Muscle of leg (tissue), 3 donors: ENCODE measurements at regions not wholly inside any gene's neighbourhood (a gene's known extent, or its start where the extent isn't known, plus 50 kb on each side); places are given as distances from the start of the nearest gene placed in this dataset.

Experiments
- DNase-seq: peaks from one replicate; pipeline ENCODE4 v3.0.0; 2013
- H3K27ac ChIP-seq: one replicate; pipeline ENCODE4 v1.5.1; 2013; ENCODE audit warnings: mild to moderate bottlenecking, low read length, control low read depth
- H3K27me3 ChIP-seq: one replicate; pipeline ENCODE4 v1.6.1; 2013; ENCODE audit warnings: low read length; ENCODE audit not compliant: control insufficient read depth, insufficient read depth
- H3K36me3 ChIP-seq: one replicate; pipeline ENCODE4 v1.6.1; 2013; ENCODE audit warnings: low read length; ENCODE audit not compliant: control insufficient read depth, insufficient read depth
- H3K4me1 ChIP-seq: one replicate; pipeline ENCODE4 v1.6.1; 2013; ENCODE audit warnings: low read length; ENCODE audit not compliant: control insufficient read depth, insufficient read depth
- H3K4me3 ChIP-seq: one replicate; pipeline ENCODE4 v1.5.1; 2013; ENCODE audit warnings: low read length, control low read depth
- H3K9me3 ChIP-seq: replicated peaks from 2 replicates; pipeline ENCODE4 v1.6.1; 2013; ENCODE audit warnings: low read depth, low read length; ENCODE audit not compliant: control insufficient read depth
- WGBS: methylation state at CpG from one replicate; pipeline ENCODE4 v1.1.5; 2013; ENCODE audit warnings: missing lambda C conversion rate; ENCODE audit not compliant: insufficient coverage; 5-methylcytosine and 5-hydroxymethylcytosine counted together

GRCh38 chr4:164381859-164382258 lies 372.1 kb upstream of the SMIM31 start:
- Histone ChIP-seq H3K27me3 (peaks cover 20% of the 10 kb centered on the region), H3K4me1 (peaks cover 15% of the 10 kb centered on the region), H3K36me3 (no peaks in the 10 kb centered on the region), H3K4me3 (no peak overlapping the region), H3K9me3 (no peaks in the 10 kb centered on the region), H3K27ac (no peak overlapping the region)
- WGBS = 86% methylated on average over 2 of the region's 3 CpGs
- no peak for DNase-seq

GRCh38 chr4:164383058-164383357 lies 370.9 kb upstream of the SMIM31 start:
- Histone ChIP-seq H3K36me3 (no peaks in the 10 kb centered on the region), H3K9me3 (no peaks in the 10 kb centered on the region), H3K4me1 (peaks cover 15% of the 10 kb centered on the region), H3K4me3 (peak overlapping the region; percentile 45), H3K27me3 (peaks cover 20% of the 10 kb centered on the region), H3K27ac (no peak overlapping the region)
- no peak for DNase-seq
- WGBS = under 1% methylated on average over 15 of the region's 15 CpGs

DNA sequence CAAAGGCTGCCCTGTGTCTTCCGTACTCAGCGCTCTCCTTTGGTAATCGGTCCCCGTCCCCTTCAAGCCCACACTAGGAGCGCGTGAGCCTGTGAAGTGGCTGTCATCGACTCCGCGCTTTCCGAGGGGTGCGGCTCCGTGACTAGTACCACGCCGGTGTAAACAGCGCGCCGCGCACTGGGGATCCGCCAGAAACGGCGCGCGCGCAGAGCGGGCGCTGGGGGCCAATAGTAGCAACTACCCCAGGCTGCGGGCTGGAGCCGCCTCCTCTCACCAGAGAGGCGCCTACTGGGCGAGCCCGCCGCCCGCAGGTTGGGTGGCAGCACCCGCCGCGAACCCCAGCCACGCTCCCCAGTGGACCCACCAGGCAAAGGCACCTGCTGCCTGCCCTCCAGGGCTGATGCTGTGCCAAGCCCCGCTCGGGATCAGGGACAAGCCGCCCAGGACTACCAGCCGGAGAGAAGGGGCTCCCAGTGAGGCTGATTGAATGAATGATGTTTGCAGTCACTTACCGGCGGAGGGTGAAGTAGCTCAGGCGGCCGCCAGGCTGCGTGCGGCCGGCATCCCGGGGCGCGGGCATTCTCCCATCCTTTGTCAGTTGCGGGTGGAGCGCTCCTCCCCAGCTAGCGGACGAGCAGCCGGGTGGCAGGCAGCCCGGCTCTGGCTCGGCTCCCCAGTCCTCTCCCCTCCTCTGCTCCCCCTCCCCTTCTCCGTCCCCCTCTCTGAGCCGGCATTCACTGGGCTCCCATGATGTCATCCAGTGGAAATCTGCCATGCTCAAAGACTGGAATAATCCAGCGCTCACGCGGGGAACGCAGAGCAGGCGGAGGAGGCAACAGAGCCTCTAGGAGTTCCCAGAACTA lies 370.3 kb upstream of the SMIM31 start:
- H3K9me3 ChIP-seq = no peaks in the 10 kb centered on the region
- under 1% methylated on average over 62 of the region's 65 CpGs for WGBS
- no peaks in the 10 kb centered on the region for H3K36me3 ChIP-seq
- peak overlapping the region; percentile 45 for H3K4me3 ChIP-seq
- H3K4me1 ChIP-seq = peaks cover 15% of the 10 kb centered on the region
- no peak overlapping the region for H3K27ac ChIP-seq
- DNase-seq = peak; percentile 94
- H3K27me3 ChIP-seq = peaks cover 20% of the 10 kb centered on the region

GRCh38 chr4:164384416-164384815 lies 369.5 kb upstream of the SMIM31 start:
- H3K27ac ChIP-seq = no peak overlapping the region
- H3K4me1 ChIP-seq = peaks cover 15% of the 10 kb centered on the region
- H3K27me3 ChIP-seq = peaks cover 20% of the 10 kb centered on the region
- H3K36me3 ChIP-seq = no peaks in the 10 kb centered on the region
- no peak overlapping the region for H3K4me3 ChIP-seq
- no peak for DNase-seq
- H3K9me3 ChIP-seq = no peaks in the 10 kb centered on the region
- 82% methylated on average over 2 of the region's 8 CpGs for WGBS

- Histone ChIP-seq H3K27me3 (no peaks in the 10 kb centered on the region), H3K4me1 (no peaks in the 10 kb centered on the region), H3K4me3 (no peak overlapping the region), H3K27ac (no peak overlapping the region), H3K9me3 (no peaks in the 10 kb centered on the region), H3K36me3 (no peaks in the 10 kb centered on the region)
- no peak for DNase-seq
- 0% methylated on average over 1 of the region's 4 CpGs for WGBS
Observed at GRCh38 chr4:164396439-164396838, 357.5 kb upstream of the SMIM31 start.

- no peak for DNase-seq
- Histone ChIP-seq H3K4me1 (no peaks in the 10 kb centered on the region), H3K27ac (no peak overlapping the region), H3K9me3 (no peaks in the 10 kb centered on the region), H3K36me3 (no peaks in the 10 kb centered on the region), H3K4me3 (no peak overlapping the region), H3K27me3 (no peaks in the 10 kb centered on the region)
- WGBS = no CpG with 5 or more reads among the region's 1 CpG
Observed at GRCh38 chr4:164402554-164402953, 351.4 kb upstream of the SMIM31 start.

DNA sequence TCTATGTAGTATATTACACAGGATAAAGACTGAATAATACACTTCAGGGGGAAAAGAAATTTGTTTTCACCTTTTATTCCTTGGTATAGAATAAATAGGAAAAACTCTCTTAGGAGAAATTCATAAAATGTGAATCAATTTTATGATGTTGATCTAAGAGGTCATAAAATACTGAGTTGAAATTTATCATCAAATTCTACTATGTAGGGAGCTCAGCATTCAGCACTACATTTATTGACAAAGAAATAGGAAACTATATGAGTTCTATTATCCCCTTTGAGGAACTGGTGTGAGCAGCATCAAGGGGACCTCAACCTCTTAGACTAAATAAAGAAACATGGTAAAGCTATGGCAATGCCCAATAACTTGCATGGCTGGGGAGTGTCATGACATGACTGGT lies 348.2 kb upstream of the SMIM31 start:
- H3K27ac ChIP-seq = no peak overlapping the region
- no peak overlapping the region for H3K4me3 ChIP-seq
- no peak for DNase-seq
- H3K4me1 ChIP-seq = no peaks in the 10 kb centered on the region
- no peaks in the 10 kb centered on the region for H3K36me3 ChIP-seq
- no peaks in the 10 kb centered on the region for H3K27me3 ChIP-seq
- H3K9me3 ChIP-seq = no peaks in the 10 kb centered on the region

- no peak overlapping the region for H3K4me3 ChIP-seq
- DNase-seq = no peak
- no peak overlapping the region for H3K27ac ChIP-seq
- H3K36me3 ChIP-seq = no peaks in the 10 kb centered on the region
- H3K4me1 ChIP-seq = no peaks in the 10 kb centered on the region
- WGBS = 93% methylated on average over 1 of the region's 1 CpG
- no peaks in the 10 kb centered on the region for H3K9me3 ChIP-seq
- no peaks in the 10 kb centered on the region for H3K27me3 ChIP-seq
Observed at GRCh38 chr4:164408831-164409230, 345.1 kb upstream of the SMIM31 start.

DNA sequence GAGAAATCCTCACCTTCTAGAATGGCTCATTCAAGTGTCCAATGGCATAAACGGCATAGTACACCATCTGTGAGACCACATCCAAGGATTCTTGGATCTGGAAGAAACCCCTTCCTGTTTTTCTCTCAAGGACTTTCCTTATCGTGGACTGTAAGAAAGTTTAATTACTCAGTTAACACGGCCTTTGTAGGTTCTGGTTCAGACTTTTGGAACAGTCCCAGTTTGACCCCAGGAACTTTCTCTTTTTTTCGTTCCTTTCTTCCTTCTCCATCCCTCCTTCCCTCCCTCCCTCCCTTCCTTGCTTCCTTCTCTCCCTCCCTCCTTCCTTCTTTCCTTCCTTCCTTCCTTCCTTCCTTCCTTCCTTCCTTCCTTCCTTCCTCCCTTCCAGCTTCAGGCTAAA lies 343.5 kb upstream of the SMIM31 start:
- Histone ChIP-seq H3K27me3 (no peaks in the 10 kb centered on the region), H3K4me1 (no peaks in the 10 kb centered on the region), H3K9me3 (no peaks in the 10 kb centered on the region), H3K36me3 (no peaks in the 10 kb centered on the region), H3K4me3 (no peak overlapping the region), H3K27ac (no peak overlapping the region)
- WGBS = 67% methylated on average over 2 of the region's 4 CpGs
- DNase-seq = no peak

- Histone ChIP-seq H3K4me3 (no peak overlapping the region), H3K4me1 (no peaks in the 10 kb centered on the region), H3K9me3 (no peaks in the 10 kb centered on the region), H3K27me3 (no peaks in the 10 kb centered on the region), H3K27ac (no peak overlapping the region), H3K36me3 (no peaks in the 10 kb centered on the region)
- no CpG with 5 or more reads among the region's 1 CpG for WGBS
- no peak for DNase-seq
Observed at GRCh38 chr4:164412246-164412645, 341.7 kb upstream of the SMIM31 start.

- H3K36me3 ChIP-seq = no peaks in the 10 kb centered on the region
- H3K9me3 ChIP-seq = no peaks in the 10 kb centered on the region
- WGBS = no CpG with 5 or more reads among the region's 2 CpGs
- H3K4me1 ChIP-seq = no peaks in the 10 kb centered on the region
- no peak overlapping the region for H3K4me3 ChIP-seq
- H3K27ac ChIP-seq = no peak overlapping the region
- H3K27me3 ChIP-seq = no peaks in the 10 kb centered on the region
- no peak for DNase-seq
Observed at GRCh38 chr4:164413743-164414142, 340.2 kb upstream of the SMIM31 start.
